Cardiac muscle cell (in vitro differentiated cells and primary cell): ENCODE measurements at regions not wholly inside any gene's neighbourhood (a gene's known extent, or its start where the extent isn't known, plus 50 kb on each side); places are given as distances from the start of the nearest gene placed in this dataset.
A peak's percentile ranks its signal among the peaks of the same experiment; 100 is the strongest.
"Not testable (repeated sequence)": the region's sequence is repeated elsewhere in the genome, so short reads cannot be mapped to it uniquely, and the experiment has no call there.

Experiments
- DNase-seq, 2 donors: peaks; one replicate each; pipeline versions ENCODE4 v3.0.0 to v3.0.0-alpha.2; 2010 to 2017; ENCODE audit warnings: low read depth in 1 of 2, low spot score in 1 of 2
- H3K27ac ChIP-seq: fragments of 200-600 bp; sonication (generic); 2 replicates; pipeline ENCODE4 v1.5.1; 2016
- H3K27me3 ChIP-seq: fragments of 200-600 bp; sonication (generic); 2 replicates; pipeline ENCODE4 v1.6.0; 2016; ENCODE audit warnings: control low read depth
- H3K36me3 ChIP-seq: fragments of 200-600 bp; sonication (generic); 2 replicates; pipeline ENCODE4 v1.5.1; 2016; ENCODE audit warnings: control low read depth
- H3K4me1 ChIP-seq: fragments of 200-600 bp; sonication (generic); 2 replicates; pipeline ENCODE4 v1.8.1; 2017; ENCODE audit warnings: low read depth, mild to moderate bottlenecking, mixed run types
- H3K4me3 ChIP-seq: fragments of 200-600 bp; sonication (generic); 2 replicates; pipeline ENCODE4 v1.5.1; 2016; ENCODE audit warnings: mild to moderate bottlenecking
- H3K9me3 ChIP-seq: fragments of 200-600 bp; sonication (generic); 2 replicates; pipeline ENCODE4 v1.5.1; 2017; ENCODE audit warnings: low read depth, mild to moderate bottlenecking, control low read depth
- TF ChIP-seq, protein P1 (sequence below): IDR thresholded peaks from 2 replicates; pipeline ENCODE4 v1.5.1; 2012; ENCODE audit warnings: low read depth, mild to moderate bottlenecking, low read length

DNA sequence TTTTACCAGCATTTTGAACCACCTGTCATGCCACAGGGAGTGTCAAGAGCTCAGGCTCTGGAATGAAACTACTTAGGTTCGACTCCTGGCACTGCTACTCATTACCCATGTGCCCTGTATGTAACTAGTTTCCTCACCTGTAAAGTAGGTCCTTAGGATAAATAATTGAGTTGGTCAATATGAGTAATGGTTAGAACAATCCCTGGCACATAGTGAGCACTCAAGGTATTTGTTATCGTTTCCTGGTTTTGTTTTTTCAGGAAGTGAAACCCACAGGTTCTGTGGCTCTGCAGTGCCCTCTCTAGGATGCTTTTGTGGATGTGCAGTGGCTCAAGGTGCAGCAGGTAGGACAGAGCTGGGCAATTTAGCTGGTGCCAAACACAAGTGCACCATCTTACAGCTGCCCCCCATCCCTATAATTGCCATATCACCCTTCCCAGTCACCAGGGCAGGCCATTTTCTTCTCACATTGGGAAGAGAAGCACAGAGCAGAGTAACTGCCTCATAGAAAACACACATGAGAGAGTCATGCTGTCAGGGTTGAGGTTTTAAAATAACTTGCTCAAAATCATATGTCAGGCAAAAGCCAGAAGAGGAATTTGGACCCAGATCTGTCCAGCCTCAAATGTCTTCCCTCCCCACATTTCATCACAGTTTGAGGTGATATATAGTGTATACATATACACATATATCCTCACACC is 297.5 kb downstream of the RPAP3 start:
- Histone ChIP-seq H3K9me3 (no peaks in the 10 kb centered on the region), H3K27ac (no peak overlapping the region), H3K36me3 (no peaks in the 10 kb centered on the region), H3K4me3 (no peak overlapping the region), H3K27me3 (no peaks in the 10 kb centered on the region), H3K4me1 (no peaks in the 10 kb centered on the region)
- TF ChIP-seq, protein P1, sequence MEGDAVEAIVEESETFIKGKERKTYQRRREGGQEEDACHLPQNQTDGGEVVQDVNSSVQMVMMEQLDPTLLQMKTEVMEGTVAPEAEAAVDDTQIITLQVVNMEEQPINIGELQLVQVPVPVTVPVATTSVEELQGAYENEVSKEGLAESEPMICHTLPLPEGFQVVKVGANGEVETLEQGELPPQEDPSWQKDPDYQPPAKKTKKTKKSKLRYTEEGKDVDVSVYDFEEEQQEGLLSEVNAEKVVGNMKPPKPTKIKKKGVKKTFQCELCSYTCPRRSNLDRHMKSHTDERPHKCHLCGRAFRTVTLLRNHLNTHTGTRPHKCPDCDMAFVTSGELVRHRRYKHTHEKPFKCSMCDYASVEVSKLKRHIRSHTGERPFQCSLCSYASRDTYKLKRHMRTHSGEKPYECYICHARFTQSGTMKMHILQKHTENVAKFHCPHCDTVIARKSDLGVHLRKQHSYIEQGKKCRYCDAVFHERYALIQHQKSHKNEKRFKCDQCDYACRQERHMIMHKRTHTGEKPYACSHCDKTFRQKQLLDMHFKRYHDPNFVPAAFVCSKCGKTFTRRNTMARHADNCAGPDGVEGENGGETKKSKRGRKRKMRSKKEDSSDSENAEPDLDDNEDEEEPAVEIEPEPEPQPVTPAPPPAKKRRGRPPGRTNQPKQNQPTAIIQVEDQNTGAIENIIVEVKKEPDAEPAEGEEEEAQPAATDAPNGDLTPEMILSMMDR = no peak
- no peak for DNase-seq

DNA sequence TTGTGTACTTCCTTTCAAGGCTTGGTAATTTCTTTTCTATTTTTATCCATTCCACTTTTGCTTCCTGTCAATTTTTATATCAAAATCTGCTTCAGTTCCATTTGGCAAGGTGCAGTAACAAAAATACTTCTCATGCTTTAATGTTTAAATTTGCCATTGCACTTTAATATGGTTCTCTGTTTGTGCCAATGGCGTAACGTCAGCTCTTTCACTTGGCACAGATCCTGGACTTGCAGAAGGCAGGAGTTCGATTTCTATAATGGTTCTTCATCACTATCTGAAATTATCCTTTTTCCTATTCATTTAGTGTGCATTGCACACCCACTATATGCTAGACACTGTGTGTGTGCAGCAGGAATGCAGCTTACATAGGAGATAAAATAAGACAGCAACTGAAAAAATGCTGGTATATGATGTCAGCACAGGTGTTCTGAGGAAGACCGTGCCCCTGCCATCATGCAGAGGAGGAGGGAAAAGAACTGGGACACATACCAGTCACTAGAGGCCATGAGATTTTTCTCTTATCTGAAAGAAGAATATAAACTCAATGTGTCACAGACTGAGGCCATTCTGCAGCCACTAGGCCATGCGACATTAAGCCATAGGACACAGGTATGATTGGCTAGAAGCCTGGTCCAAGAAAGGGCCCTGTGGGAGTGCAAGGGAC is 298.2 kb downstream of the RPAP3 start:
- TF ChIP-seq, protein P1 = no peak
- Histone ChIP-seq H3K27me3 (no peaks in the 10 kb centered on the region), H3K27ac (no peak overlapping the region), H3K9me3 (no peaks in the 10 kb centered on the region), H3K4me3 (no peak overlapping the region), H3K36me3 (no peaks in the 10 kb centered on the region), H3K4me1 (no peaks in the 10 kb centered on the region)
- DNase-seq = no peak

DNA sequence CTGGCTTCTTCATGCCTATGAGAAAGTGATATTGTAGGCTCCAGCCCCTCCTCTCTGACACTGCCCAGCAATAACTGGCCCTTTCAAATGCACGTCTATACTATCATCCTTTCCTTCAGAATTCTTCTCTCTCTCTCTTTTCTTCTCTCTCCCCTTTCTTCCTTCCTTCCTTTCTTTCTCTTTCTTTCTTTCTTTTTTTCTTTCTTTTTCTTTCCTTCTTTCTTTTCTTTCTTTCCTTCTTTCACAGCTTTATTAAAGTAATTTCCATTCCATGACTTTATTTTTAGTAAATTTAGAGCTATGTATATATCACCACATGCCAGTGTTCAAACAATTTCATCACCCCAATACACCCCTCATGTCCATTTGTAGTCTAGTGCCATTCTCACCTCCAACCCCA is 302.1 kb downstream of the RPAP3 start:
- no peaks in the 10 kb centered on the region for H3K9me3 ChIP-seq
- no peaks in the 10 kb centered on the region for H3K36me3 ChIP-seq
- no peak for DNase-seq
- no peak overlapping the region for H3K27ac ChIP-seq
- TF ChIP-seq, protein P1 = no peak
- H3K27me3 ChIP-seq = no peaks in the 10 kb centered on the region
- H3K4me3 ChIP-seq = no peak overlapping the region
- no peaks in the 10 kb centered on the region for H3K4me1 ChIP-seq

DNA sequence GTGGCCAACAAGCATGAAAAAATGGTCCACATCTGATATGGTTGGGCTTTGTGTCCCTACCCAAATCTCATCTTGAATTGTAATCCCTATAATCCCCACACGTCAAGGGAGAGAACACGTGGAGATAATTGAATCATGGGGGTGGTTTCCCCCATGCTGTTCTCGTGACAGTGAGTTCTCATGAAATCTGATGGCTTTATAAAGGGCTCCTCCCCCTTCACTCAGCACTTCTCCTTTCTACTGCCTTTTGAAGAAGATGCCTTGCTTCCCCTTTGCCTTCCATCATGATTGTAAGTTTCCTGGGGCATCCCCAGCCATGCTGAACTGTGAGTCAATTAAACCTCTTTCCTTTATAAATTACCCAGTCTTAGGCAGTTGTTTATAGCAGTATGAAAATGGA is 304.6 kb downstream of the RPAP3 start:
- not testable (repeated sequence) for H3K4me1 ChIP-seq, H3K27me3 ChIP-seq, H3K27ac ChIP-seq, H3K4me3 ChIP-seq, H3K36me3 ChIP-seq, DNase-seq, H3K9me3 ChIP-seq

DNA sequence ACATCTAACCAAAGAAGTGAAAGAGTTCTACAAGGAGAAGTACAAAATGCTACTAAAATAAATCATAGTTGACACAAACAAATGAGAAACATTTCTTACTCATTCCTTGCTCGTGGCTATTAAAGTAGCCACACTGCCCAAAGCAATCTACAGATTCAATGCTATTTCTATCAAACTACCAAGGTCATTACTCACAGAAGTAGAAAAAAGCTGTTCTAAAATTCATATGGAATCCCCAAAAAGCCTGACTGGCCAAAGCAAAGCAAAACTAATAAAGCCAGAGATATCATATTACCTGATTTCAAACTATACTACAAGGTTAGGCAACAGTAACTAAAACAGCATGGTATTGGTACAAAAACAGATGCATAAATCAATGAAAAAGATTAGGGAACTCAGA is 305.6 kb downstream of the RPAP3 start:
- H3K27me3 ChIP-seq = no peaks in the 10 kb centered on the region
- no peak overlapping the region for H3K27ac ChIP-seq
- TF ChIP-seq, protein P1 = no peak
- no peak overlapping the region for H3K4me3 ChIP-seq
- H3K4me1 ChIP-seq = no peaks in the 10 kb centered on the region
- DNase-seq = no peak
- no peaks in the 10 kb centered on the region for H3K36me3 ChIP-seq
- H3K9me3 ChIP-seq = no peaks in the 10 kb centered on the region

DNA sequence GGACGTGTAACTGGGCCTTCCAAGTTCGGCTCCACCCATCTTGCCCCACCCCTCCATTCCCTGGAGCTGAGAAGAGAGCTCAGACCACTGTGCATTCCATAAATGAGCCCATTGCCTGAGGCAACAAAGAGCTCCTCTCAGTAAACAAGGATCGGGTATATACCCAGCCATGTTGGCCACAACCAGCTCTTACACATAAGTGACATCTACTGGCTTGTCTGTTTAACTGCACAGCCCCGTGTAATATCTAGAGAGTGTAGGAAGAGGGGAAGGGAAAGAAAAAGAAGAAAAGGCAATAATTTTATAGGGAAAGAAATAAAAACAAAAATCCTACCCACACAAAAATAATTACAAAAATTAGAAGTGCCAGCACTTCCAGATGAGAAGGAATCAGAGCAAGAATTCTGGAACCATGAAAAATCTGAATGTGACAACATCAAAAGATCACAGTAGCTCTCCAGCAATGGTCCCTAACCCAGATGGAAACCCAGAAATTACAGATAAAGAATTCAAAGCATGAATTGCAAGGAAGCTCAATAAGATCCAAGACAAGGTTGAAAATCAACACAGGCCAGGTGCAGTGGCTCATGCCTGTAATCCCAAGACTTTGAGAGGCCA is 308.1 kb downstream of the RPAP3 start:
- H3K27me3 ChIP-seq = no peaks in the 10 kb centered on the region
- H3K9me3 ChIP-seq = no peaks in the 10 kb centered on the region
- TF ChIP-seq, protein P1 = peak; percentile 73
- H3K27ac ChIP-seq = no peak overlapping the region
- DNase-seq = peak in 1 of 2 donors; percentile 87
- no peaks in the 10 kb centered on the region for H3K36me3 ChIP-seq
- H3K4me3 ChIP-seq = no peak overlapping the region
- H3K4me1 ChIP-seq = no peaks in the 10 kb centered on the region
